ENCODE measurements at regions not wholly inside any gene's neighbourhood (a gene's known extent, or its start where the extent isn't known, plus 50 kb on each side); places are given as distances from the start of the nearest gene placed in this dataset.

GRCh38 chr2:59308108-59308507 lies 1067.0 kb upstream of the FANCL start:
- Mint-ChIP-seq H3K27ac (no peak overlapping the region), H3K4me3 (no peak overlapping the region)

GRCh38 chr2:59307196-59307595 lies 1066.1 kb upstream of the FANCL start:
- no peak overlapping the region for H3K4me2 ChIP-seq (replicated peaks; ENCODE audit: low read depth, low read length, poor library complexity, severe bottlenecking)
- DNase-seq (no peak), ATAC-seq (ENCODE audit: low read depth) (no peak)
- POLR2A ChIA-PET, result no interaction called here
- H3K27me3 ChIP-seq (replicated peaks in 1 of 4; ENCODE audit: control extremely low read depth in 1 of 4, control insufficient read depth in 3 of 4, insufficient read depth in 4 of 4, low read length in 3 of 4), result peaks cover 0 to 7% (median 0%) of the 10 kb centered on the region in 4 experiments
- WGBS (ENCODE audit: insufficient coverage), result no CpG with 5 or more reads among the region's 1 CpG
- H3K27ac ChIP-seq (ENCODE audit: low read length in 2 of 2), result no peak overlapping the region
- H3K36me3 ChIP-seq (replicated peaks in 1 of 2; ENCODE audit: control extremely low read depth in 1 of 2, control insufficient read depth in 1 of 2, extremely low read depth in 1 of 2, insufficient read depth in 2 of 2, low read length in 1 of 2), result no peaks in the 10 kb centered on the region
- H3K9me3 Mint-ChIP-seq (ENCODE audit: insufficient read depth), result no peaks in the 10 kb centered on the region
- peaks cover 2 to 6% of the 10 kb centered on the region in 2 donors for H3K4me1 ChIP-seq (ENCODE audit: control insufficient read depth in 2 of 2, insufficient read depth in 2 of 2, low read length in 2 of 2)
- no peak overlapping the region for H2AFZ ChIP-seq (ENCODE audit: insufficient read depth, low read depth, low read length, poor library complexity, severe bottlenecking)
- intact Hi-C loops (cut with micrococcal nuclease), result loop anchor here (10.0 kb wide), 1 partner anchor 542 kb away; no protein-coding TSS in a partner anchor
- H3K9ac ChIP-seq (ENCODE audit: low read length), result no peak overlapping the region
- H3K9me3 ChIP-seq (ENCODE audit: control extremely low read depth in 1 of 3, control insufficient read depth in 2 of 3, insufficient read depth in 1 of 3, low read length in 2 of 3), result no peaks in the 10 kb centered on the region
- CTCF ChIA-PET, result no interaction called here
- H3K79me2 ChIP-seq (ENCODE audit: control insufficient read depth, insufficient read depth, low read length), result no peaks in the 10 kb centered on the region
- H3K4me3 Mint-ChIP-seq, result no peak overlapping the region
- TF ChIP-seq EZH2 (IDR thresholded peaks at IDR 0.05; ENCODE audit: borderline replicate concordance, insufficient read depth, low read depth, low read length, poor library complexity, severe bottlenecking) (no peak), CTCF (IDR thresholded peaks at IDR 0.05) (no peak)
- H4K20me1 ChIP-seq (ENCODE audit: control insufficient read depth, insufficient read depth, low read length, poor library complexity, severe bottlenecking), result no peaks in the 10 kb centered on the region
- no peak overlapping the region for H3K27ac Mint-ChIP-seq
- H3K27me3 Mint-ChIP-seq, result peaks cover 3% of the 10 kb centered on the region
- no peak overlapping the region for H3K4me3 ChIP-seq (ENCODE audit: control extremely low read depth in 1 of 5, extremely low read depth in 1 of 5, insufficient read depth in 1 of 5, low read depth in 2 of 5, low read length in 4 of 5)
- peaks cover 6% of the 10 kb centered on the region for H3K4me1 Mint-ChIP-seq

More at GRCh38 chr2:59308108-59308507, 1067.0 kb upstream of the FANCL start:
- ATAC-seq (ENCODE audit: low read depth) (no peak), DNase-seq (no peak)
- H3K9me3 ChIP-seq (ENCODE audit: control extremely low read depth in 1 of 3, control insufficient read depth in 2 of 3, insufficient read depth in 1 of 3, low read length in 2 of 3), result no peaks in the 10 kb centered on the region
- no peaks in the 10 kb centered on the region for H3K79me2 ChIP-seq (ENCODE audit: control insufficient read depth, insufficient read depth, low read length)
- H3K36me3 ChIP-seq (replicated peaks in 1 of 2; ENCODE audit: control extremely low read depth in 1 of 2, control insufficient read depth in 1 of 2, extremely low read depth in 1 of 2, insufficient read depth in 2 of 2, low read length in 1 of 2), result no peaks in the 10 kb centered on the region
- H3K4me2 ChIP-seq (replicated peaks; ENCODE audit: low read depth, low read length, poor library complexity, severe bottlenecking), result no peak overlapping the region
- H4K20me1 ChIP-seq (ENCODE audit: control insufficient read depth, insufficient read depth, low read length, poor library complexity, severe bottlenecking), result no peaks in the 10 kb centered on the region
- TF ChIP-seq EZH2 (IDR thresholded peaks at IDR 0.05; ENCODE audit: borderline replicate concordance, insufficient read depth, low read depth, low read length, poor library complexity, severe bottlenecking), result no peak
- TF ChIP-seq CTCF (IDR thresholded peaks at IDR 0.05), result no peak
- POLR2A ChIA-PET, result no interaction called here
- H3K4me3 ChIP-seq (ENCODE audit: control extremely low read depth in 1 of 5, extremely low read depth in 1 of 5, insufficient read depth in 1 of 5, low read depth in 2 of 5, low read length in 4 of 5), result no peak overlapping the region
- peaks cover 10% of the 10 kb centered on the region for H3K4me1 Mint-ChIP-seq
- H3K9me3 Mint-ChIP-seq (ENCODE audit: insufficient read depth), result no peaks in the 10 kb centered on the region
- peaks cover 3% of the 10 kb centered on the region for H3K27me3 Mint-ChIP-seq
- intact Hi-C loops (cut with micrococcal nuclease), result loop anchor here (10.0 kb wide), 1 partner anchor 543 kb away; no protein-coding TSS in a partner anchor
- CTCF ChIA-PET, result no interaction called here
- peaks cover 2 to 7% of the 10 kb centered on the region in 2 donors for H3K4me1 ChIP-seq (ENCODE audit: control insufficient read depth in 2 of 2, insufficient read depth in 2 of 2, low read length in 2 of 2)
- no peak overlapping the region for H2AFZ ChIP-seq (ENCODE audit: insufficient read depth, low read depth, low read length, poor library complexity, severe bottlenecking)
- peaks cover 0 to 7% (median 0%) of the 10 kb centered on the region in 4 experiments for H3K27me3 ChIP-seq (replicated peaks in 1 of 4; ENCODE audit: control extremely low read depth in 1 of 4, control insufficient read depth in 3 of 4, insufficient read depth in 4 of 4, low read length in 3 of 4)
- H3K9ac ChIP-seq (ENCODE audit: low read length), result no peak overlapping the region
- H3K27ac ChIP-seq (ENCODE audit: low read length in 2 of 2), result no peak overlapping the region
- WGBS (ENCODE audit: insufficient coverage), result 36% methylated on average over 3 of the region's 4 CpGs
